ENCODE measurements at regions not wholly inside any gene's neighbourhood (a gene's known extent, or its start where the extent isn't known, plus 50 kb on each side); places are given as distances from the start of the nearest gene placed in this dataset.

GRCh38 chr13:79742923-79743322, 262.0 kb downstream of the NDFIP2 start (continued):
- TF ChIP-seq CTCF (IDR thresholded peaks at IDR 0.05 in 2 of 3, conservative IDR thresholded peaks at IDR 0.05 in 1 of 3; ENCODE audit: borderline replicate concordance in 1 of 3, insufficient read depth in 1 of 3, low read depth in 2 of 3, low read length in 2 of 3), result no peak
- TF ChIP-seq RAD21 (IDR thresholded peaks at IDR 0.05; ENCODE audit: low read depth), result no peak
- TF ChIP-seq SP1 (IDR thresholded peaks at IDR 0.05; ENCODE audit: low read depth), result no peak

- H3K36me3 ChIP-seq (ENCODE audit: control insufficient read depth in 1 of 2, insufficient read depth in 2 of 2, low read length in 2 of 2), result no peaks in the 10 kb centered on the region
- H3K4me3 ChIP-seq (replicated peaks in 1 of 2; ENCODE audit: low read depth in 1 of 2, low read length in 2 of 2), result no peak overlapping the region
- no peak for DNase-seq (ENCODE audit: low read depth, low spot score)
- no peaks in the 10 kb centered on the region for H4K20me1 ChIP-seq (ENCODE audit: insufficient read depth)
- H3K4me1 ChIP-seq (ENCODE audit: control insufficient read depth in 1 of 2, insufficient read depth in 2 of 2, low read length in 2 of 2), result no peaks in the 10 kb centered on the region
- H3K27ac ChIP-seq (ENCODE audit: low read depth, low read length), result no peak overlapping the region
- H3K79me2 ChIP-seq (ENCODE audit: insufficient read depth, low read length), result no peaks in the 10 kb centered on the region
- ChIA-PET POLR2A (no interaction called here), RAD21 (ENCODE audit: low non-redundant PET in 1 of 2, low total read pairs in 2 of 2, uncharacterized antibody in 2 of 2, unreplicated experiment in 2 of 2) (no interaction called here), CTCF (no interaction called here)
- intact Hi-C loops (cut with micrococcal nuclease), result no loop called here
- BruUV-seq (replicated peaks), result no TSS peak
- H3K9me3 ChIP-seq (ENCODE audit: control insufficient read depth in 1 of 2, insufficient read depth in 1 of 2, low read depth in 1 of 2, low read length in 2 of 2), result no peaks in the 10 kb centered on the region
- no peak overlapping the region for H3K4me2 ChIP-seq (ENCODE audit: low read length)
- no peak for ATAC-seq
- TF ChIP-seq RAD21 (IDR thresholded peaks at IDR 0.05; ENCODE audit: low read depth), result no peak
- TF ChIP-seq TCF7L2 (IDR thresholded peaks at IDR 0.05; ENCODE audit: borderline replicate concordance, extremely low read depth, insufficient read depth, insufficient read length), result no peak
- no peak for TF ChIP-seq ZBTB33 (IDR thresholded peaks at IDR 0.05; ENCODE audit: extremely low read depth, insufficient replicate concordance, low read length)
- no peak for TF ChIP-seq EZH2 (IDR thresholded peaks at IDR 0.05)
- TF ChIP-seq SP1 (IDR thresholded peaks at IDR 0.05; ENCODE audit: low read depth), result no peak
- TF ChIP-seq ZNF274 (IDR thresholded peaks at IDR 0.05; ENCODE audit: low read depth, low read length), result no peak
- TF ChIP-seq ZFX (IDR thresholded peaks at IDR 0.05), result no peak
- no peak for TF ChIP-seq MAX (IDR thresholded peaks at IDR 0.05)
- TF ChIP-seq ELF1 (IDR thresholded peaks at IDR 0.05; ENCODE audit: borderline replicate concordance, low read depth), result no peak
- no peak for TF ChIP-seq FOSL1 (IDR thresholded peaks at IDR 0.05; ENCODE audit: low read depth)
- no peak for TF ChIP-seq CTCF (IDR thresholded peaks at IDR 0.05 in 2 of 3, conservative IDR thresholded peaks at IDR 0.05 in 1 of 3; ENCODE audit: borderline replicate concordance in 1 of 3, insufficient read depth in 1 of 3, low read depth in 2 of 3, low read length in 2 of 3)
- no peak for TF ChIP-seq CEBPB (IDR thresholded peaks at IDR 0.05; ENCODE audit: low read depth)
- H3K27me3 ChIP-seq (ENCODE audit: insufficient read depth, low read length), result no peaks in the 10 kb centered on the region
- no peaks in the 10 kb centered on the region for H3K9me2 ChIP-seq (ENCODE audit: insufficient read depth)
- no peak overlapping the region for H3K9ac ChIP-seq (ENCODE audit: low read length)
- no peak overlapping the region for H2AFZ ChIP-seq (ENCODE audit: low read depth, low read length, poor library complexity, severe bottlenecking)
Observed at GRCh38 chr13:79740991-79741390, 260.0 kb downstream of the NDFIP2 start.
